ENCODE measurements at regions not wholly inside any gene's neighbourhood (a gene's known extent, or its start where the extent isn't known, plus 50 kb on each side); places are given as distances from the start of the nearest gene placed in this dataset.
"Not testable (repeated sequence)": the region's sequence is repeated elsewhere in the genome, so short reads cannot be mapped to it uniquely, and the experiment has no call there.

- H3K4me3 Mint-ChIP-seq; H3K4me1 Mint-ChIP-seq; H3K27me3 Mint-ChIP-seq; intact Hi-C loops (cut with micrococcal nuclease); ATAC-seq (ENCODE audit: low read depth); H3K9me3 Mint-ChIP-seq; H3K36me3 Mint-ChIP-seq (ENCODE audit: low read depth); H3K27ac Mint-ChIP-seq; POLR2A ChIA-PET; CTCF ChIA-PET; DNase-seq: not testable (repeated sequence)
Observed at GRCh38 chr2:132220589-132220988, 58.8 kb upstream of the ANKRD30BL start.

- DNase-seq; H3K36me3 Mint-ChIP-seq (ENCODE audit: low read depth); intact Hi-C loops (cut with micrococcal nuclease); H3K4me1 Mint-ChIP-seq; POLR2A ChIA-PET; H3K9me3 Mint-ChIP-seq; ATAC-seq (ENCODE audit: low read depth); H3K27me3 Mint-ChIP-seq; CTCF ChIA-PET; H3K27ac Mint-ChIP-seq; H3K4me3 Mint-ChIP-seq: not testable (repeated sequence)
Observed at GRCh38 chr2:132221886-132222285, 60.1 kb upstream of the ANKRD30BL start.

GRCh38 chr2:132252191-132252893, 90.6 kb upstream of the ANKRD30BL start:
- no peak overlapping the region for H3K27ac Mint-ChIP-seq
- no peak overlapping the region for H3K4me3 Mint-ChIP-seq
- no peaks in the 10 kb centered on the region for H3K36me3 Mint-ChIP-seq (ENCODE audit: low read depth)
- ChIA-PET CTCF (no interaction called here), POLR2A (no interaction called here)
- H3K4me1 Mint-ChIP-seq: no peaks in the 10 kb centered on the region
- peaks cover 6% of the 10 kb centered on the region for H3K27me3 Mint-ChIP-seq
- ATAC-seq (ENCODE audit: low read depth) (no peak), DNase-seq (no peak)
- TF ChIP-seq CTCF (IDR thresholded peaks at IDR 0.05): no peak
- H3K9me3 Mint-ChIP-seq: peaks cover 16% of the 10 kb centered on the region
- intact Hi-C loops (cut with micrococcal nuclease): no loop called here

GRCh38 chr2:132252894-132253264, 91.1 kb upstream of the ANKRD30BL start:
- DNase-seq: no peak
- Mint-ChIP-seq H3K27ac (no peak overlapping the region), H3K4me3 (no peak overlapping the region), H3K4me1 (no peaks in the 10 kb centered on the region), H3K36me3 (ENCODE audit: low read depth) (no peaks in the 10 kb centered on the region), H3K9me3 (peaks cover 16% of the 10 kb centered on the region), H3K27me3 (peaks cover 7% of the 10 kb centered on the region)
- ChIA-PET CTCF (no interaction called here), POLR2A (no interaction called here)
- intact Hi-C loops (cut with micrococcal nuclease): no loop called here
- TF ChIP-seq CTCF (IDR thresholded peaks at IDR 0.05): no peak
- no peak for ATAC-seq (ENCODE audit: low read depth)

- DNase-seq (no peak), ATAC-seq (ENCODE audit: low read depth) (no peak)
- ChIA-PET CTCF (no interaction called here), POLR2A (no interaction called here)
- H3K36me3 Mint-ChIP-seq (ENCODE audit: low read depth): no peaks in the 10 kb centered on the region
- H3K4me1 Mint-ChIP-seq: no peaks in the 10 kb centered on the region
- no peak overlapping the region for H3K4me3 Mint-ChIP-seq
- no peak for TF ChIP-seq CTCF (IDR thresholded peaks at IDR 0.05)
- no peak overlapping the region for H3K27ac Mint-ChIP-seq
- peaks cover 16% of the 10 kb centered on the region for H3K9me3 Mint-ChIP-seq
- intact Hi-C loops (cut with micrococcal nuclease): no loop called here
- peaks cover 8% of the 10 kb centered on the region for H3K27me3 Mint-ChIP-seq
Observed at GRCh38 chr2:132253496-132254305, 91.9 kb upstream of the ANKRD30BL start.

- ATAC-seq (ENCODE audit: low read depth); H3K27ac Mint-ChIP-seq; H3K27me3 Mint-ChIP-seq; DNase-seq; H3K4me1 Mint-ChIP-seq; POLR2A ChIA-PET; H3K4me3 Mint-ChIP-seq; intact Hi-C loops (cut with micrococcal nuclease); H3K36me3 Mint-ChIP-seq (ENCODE audit: low read depth); CTCF ChIA-PET: not testable (repeated sequence)
- H3K9me3 Mint-ChIP-seq: peaks cover 16% of the 10 kb centered on the region
Observed at GRCh38 chr2:132254306-132254919, 92.7 kb upstream of the ANKRD30BL start.
